ENCODE measurements at regions not wholly inside any gene's neighbourhood (a gene's known extent, or its start where the extent isn't known, plus 50 kb on each side); places are given as distances from the start of the nearest gene placed in this dataset.

DNA sequence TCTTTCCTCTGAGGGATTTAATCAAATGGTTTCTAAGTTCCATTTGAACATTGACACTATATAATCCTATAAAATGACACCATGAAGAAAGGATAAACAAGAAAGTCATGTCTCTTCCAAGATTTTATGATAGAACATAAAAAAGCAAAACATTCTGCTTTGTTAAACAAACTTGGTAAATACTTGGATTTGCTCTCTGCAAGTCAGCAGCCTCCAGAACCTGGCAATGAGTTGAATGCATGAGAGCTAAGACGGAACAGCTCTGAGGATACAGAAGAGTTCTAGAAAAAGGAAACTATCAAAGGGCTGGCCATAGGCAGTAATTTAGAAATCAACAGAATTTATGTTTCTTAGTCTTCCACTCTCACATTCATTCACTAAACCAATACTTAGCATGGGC lies 656.0 kb upstream of the ID4 start (continued):
- TF ChIP-seq ZBTB40 (IDR thresholded peaks at IDR 0.05; ENCODE audit: borderline replicate concordance) (no peak), EZH2 (IDR thresholded peaks at IDR 0.05; ENCODE audit: borderline replicate concordance, control insufficient read depth, low read depth, low read length) (no peak), ZBTB4 (CRISPR knock-in tag; IDR thresholded peaks at IDR 0.05) (no peak), TAF1 (IDR thresholded peaks at IDR 0.05; ENCODE audit: borderline replicate concordance, low read depth, low read length) (no peak), JUNB (IDR thresholded peaks at IDR 0.05) (no peak), CREM (IDR thresholded peaks at IDR 0.05; ENCODE audit: low read depth) (no peak), RAD21 (IDR thresholded peaks at IDR 0.05; ENCODE audit: insufficient read depth, low read depth, low read length) (no peak), HCFC1 (IDR thresholded peaks at IDR 0.05; ENCODE audit: low read length) (no peak), STAT1 (conservative IDR thresholded peaks at IDR 0.05) (no peak), MEF2B (IDR thresholded peaks at IDR 0.05; ENCODE audit: partially characterized antibody, poor library complexity, severe bottlenecking) (no peak)

Measured in GM12878 (cell line).